Activated CD8-positive, alpha-beta T cell treated with anti-CD3 and anti-CD28 coated beads for 36 hours (primary cell): ENCODE measurements at regions not wholly inside any gene's neighbourhood (a gene's known extent, or its start where the extent isn't known, plus 50 kb on each side); places are given as distances from the start of the nearest gene placed in this dataset.

Source experiments
- ATAC-seq: fragments of 200-7000 bp; cut with Tn5 transposase; one replicate; pipeline ENCODE4 v1.10.0; 2021; ENCODE audit warnings: mild to moderate bottlenecking, moderate library complexity
- CTCF ChIA-PET: fragments of 350-600 bp; sonication (Branson Sonifier 250); formaldehyde crosslinking; loops from one replicate; lab custom pipeline; 2021; ENCODE audit warnings: antibody characterized with exemption; lab: Charles Lee
- POLR2A ChIA-PET: fragments of 350-600 bp; sonication (Branson Sonifier 250); formaldehyde crosslinking; loops from one replicate; lab custom pipeline; 2021; ENCODE audit warnings: antibody characterized with exemption; lab: Charles Lee
- DNase-seq: peaks from one replicate; pipeline ENCODE4 v3.0.0-alpha.2; 2020
- H3K27ac Mint-ChIP-seq: one replicate; pipeline ENCODE4 v1.8.0; 2021; ENCODE audit warnings: mild to moderate bottlenecking, mixed read lengths
- H3K27me3 Mint-ChIP-seq: one replicate; pipeline ENCODE4 v1.8.0; 2021; ENCODE audit warnings: mixed read lengths
- H3K36me3 Mint-ChIP-seq: one replicate; pipeline ENCODE4 v1.8.0; 2021; ENCODE audit warnings: low read depth, mixed read lengths
- H3K4me1 Mint-ChIP-seq: one replicate; pipeline ENCODE4 v1.8.0; 2021; ENCODE audit warnings: low read depth, mixed read lengths
- H3K4me3 Mint-ChIP-seq: one replicate; pipeline ENCODE4 v1.8.0; 2021; ENCODE audit warnings: mild to moderate bottlenecking, moderate library complexity, mixed read lengths
- H3K9me3 Mint-ChIP-seq: one replicate; pipeline ENCODE4 v1.8.0; 2021; ENCODE audit warnings: mixed read lengths
- intact Hi-C: fragments of 100-400 bp; cut with micrococcal nuclease; formaldehyde crosslinking; loops from one replicate; pipeline ENCODE4 v1.10.0; 2022
- TF ChIP-seq, protein P1 (sequence below): fragments of 200-600 bp; IDR thresholded peaks from one replicate; pipeline ENCODE4 v1.8.0; 2022; ENCODE audit warnings: antibody characterized with exemption, mild to moderate bottlenecking

DNA sequence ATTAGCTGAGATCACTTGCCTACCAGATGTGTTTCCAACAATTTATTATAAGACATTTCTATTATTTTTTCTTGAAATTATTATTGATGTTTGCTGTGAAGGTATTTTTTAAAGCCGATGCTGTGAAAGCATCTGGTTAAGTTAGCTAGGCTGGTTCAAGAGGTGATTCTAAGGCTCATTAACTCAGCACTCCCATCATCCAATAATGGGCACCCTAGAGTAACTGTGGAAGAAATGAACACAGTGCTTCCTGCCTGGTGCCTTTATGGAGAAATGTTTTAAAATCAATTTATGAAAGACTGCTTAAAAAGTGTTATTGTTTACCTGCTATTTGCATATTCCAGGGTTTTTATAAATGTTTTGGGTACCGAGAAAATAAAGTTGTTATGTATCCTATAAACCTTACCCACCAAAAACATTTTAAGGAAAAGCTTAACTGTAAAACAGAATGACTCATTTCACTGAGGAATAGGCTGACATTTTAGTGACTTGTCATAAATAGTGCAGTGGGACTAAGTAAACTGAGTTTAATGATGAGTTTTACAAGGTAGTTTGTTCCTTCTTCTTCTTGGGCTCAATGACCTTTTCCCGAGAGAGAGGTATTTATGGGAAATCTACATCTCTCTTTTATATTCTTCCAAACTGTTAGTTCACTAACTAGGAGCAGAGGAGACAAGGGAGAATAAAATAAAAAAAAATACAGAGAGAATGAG lies 310.0 kb upstream of the AADAT start:
- ATAC-seq (no peak), DNase-seq (no peak)
- ChIA-PET CTCF (no interaction called here), POLR2A (no interaction called here)
- Mint-ChIP-seq H3K4me1 (no peaks in the 10 kb centered on the region), H3K27me3 (no peaks in the 10 kb centered on the region), H3K36me3 (no peaks in the 10 kb centered on the region), H3K4me3 (no peak overlapping the region), H3K27ac (no peak overlapping the region), H3K9me3 (peaks cover 12% of the 10 kb centered on the region)
- TF ChIP-seq, protein P1, sequence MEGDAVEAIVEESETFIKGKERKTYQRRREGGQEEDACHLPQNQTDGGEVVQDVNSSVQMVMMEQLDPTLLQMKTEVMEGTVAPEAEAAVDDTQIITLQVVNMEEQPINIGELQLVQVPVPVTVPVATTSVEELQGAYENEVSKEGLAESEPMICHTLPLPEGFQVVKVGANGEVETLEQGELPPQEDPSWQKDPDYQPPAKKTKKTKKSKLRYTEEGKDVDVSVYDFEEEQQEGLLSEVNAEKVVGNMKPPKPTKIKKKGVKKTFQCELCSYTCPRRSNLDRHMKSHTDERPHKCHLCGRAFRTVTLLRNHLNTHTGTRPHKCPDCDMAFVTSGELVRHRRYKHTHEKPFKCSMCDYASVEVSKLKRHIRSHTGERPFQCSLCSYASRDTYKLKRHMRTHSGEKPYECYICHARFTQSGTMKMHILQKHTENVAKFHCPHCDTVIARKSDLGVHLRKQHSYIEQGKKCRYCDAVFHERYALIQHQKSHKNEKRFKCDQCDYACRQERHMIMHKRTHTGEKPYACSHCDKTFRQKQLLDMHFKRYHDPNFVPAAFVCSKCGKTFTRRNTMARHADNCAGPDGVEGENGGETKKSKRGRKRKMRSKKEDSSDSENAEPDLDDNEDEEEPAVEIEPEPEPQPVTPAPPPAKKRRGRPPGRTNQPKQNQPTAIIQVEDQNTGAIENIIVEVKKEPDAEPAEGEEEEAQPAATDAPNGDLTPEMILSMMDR, result no peak
- intact Hi-C loops, result no loop called here

DNA sequence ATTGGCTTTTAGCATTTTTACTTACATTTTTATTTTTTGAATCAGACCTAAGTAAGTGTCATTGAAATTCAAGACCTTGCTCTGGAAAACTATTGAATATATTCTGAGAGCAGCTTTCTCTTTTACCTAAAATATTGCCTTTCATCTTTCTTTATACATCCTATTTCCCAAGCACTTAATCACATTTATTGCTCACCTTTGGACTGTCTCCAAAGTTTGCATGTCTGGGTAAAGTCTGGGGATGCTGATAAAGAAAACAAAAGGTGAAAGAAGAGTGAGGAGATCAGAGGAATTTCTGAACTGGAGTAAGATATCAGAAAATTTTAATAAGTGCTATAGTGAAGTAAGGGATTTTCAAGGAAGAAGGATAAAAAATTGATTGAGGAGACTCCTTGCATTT lies 308.5 kb upstream of the AADAT start:
- ATAC-seq (no peak), DNase-seq (no peak)
- no peaks in the 10 kb centered on the region for H3K27me3 Mint-ChIP-seq
- CTCF ChIA-PET, result no interaction called here
- H3K36me3 Mint-ChIP-seq, result no peaks in the 10 kb centered on the region
- POLR2A ChIA-PET, result no interaction called here
- intact Hi-C loops, result no loop called here
- no peak overlapping the region for H3K27ac Mint-ChIP-seq
- H3K4me1 Mint-ChIP-seq, result no peaks in the 10 kb centered on the region
- peaks cover 7% of the 10 kb centered on the region for H3K9me3 Mint-ChIP-seq
- TF ChIP-seq, protein P1, result no peak
- no peak overlapping the region for H3K4me3 Mint-ChIP-seq

- ATAC-seq (no peak), DNase-seq (no peak)
- ChIA-PET POLR2A (no interaction called here), CTCF (no interaction called here)
- H3K4me1 Mint-ChIP-seq, result no peaks in the 10 kb centered on the region
- no peaks in the 10 kb centered on the region for H3K36me3 Mint-ChIP-seq
- H3K27ac Mint-ChIP-seq, result no peak overlapping the region
- H3K4me3 Mint-ChIP-seq, result no peak overlapping the region
- TF ChIP-seq, protein P1, result no peak
- intact Hi-C loops, result no loop called here
- H3K27me3 Mint-ChIP-seq, result no peaks in the 10 kb centered on the region
- H3K9me3 Mint-ChIP-seq, result no peaks in the 10 kb centered on the region
Measured at GRCh38 chr4:170395773-170396172, 306.0 kb upstream of the AADAT start.

DNA sequence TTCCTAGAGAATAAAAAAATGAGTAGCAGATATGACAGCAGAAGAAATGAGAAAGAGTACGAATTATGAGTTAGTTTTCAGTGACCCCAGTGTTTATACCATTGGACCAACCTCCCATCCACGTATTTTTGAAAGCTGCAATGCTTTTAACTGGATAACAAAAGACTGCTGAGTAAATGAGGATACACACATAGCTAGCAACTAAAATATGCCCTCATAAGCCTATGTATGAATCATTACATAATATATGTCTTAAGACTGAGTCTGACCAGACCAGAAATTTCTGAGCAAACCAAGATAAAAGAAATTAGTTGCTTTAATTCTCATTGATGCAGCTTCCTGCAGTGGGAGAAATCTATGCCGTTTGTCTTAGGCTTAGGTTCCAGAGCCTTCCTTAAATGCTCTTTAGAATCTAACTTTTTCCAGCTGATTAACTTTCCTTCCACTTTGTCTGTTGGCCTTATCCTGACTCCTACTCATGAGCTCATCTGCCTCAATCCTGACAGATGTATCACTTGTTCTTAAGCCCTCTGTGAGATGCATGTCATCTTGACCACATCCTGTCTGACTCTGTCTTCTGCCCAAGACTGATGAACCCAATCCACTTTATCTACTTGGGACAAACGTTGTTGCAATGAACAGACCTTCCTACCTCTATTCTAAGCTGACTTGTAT lies 301.4 kb upstream of the AADAT start:
- DNase-seq, result no peak
- ChIA-PET POLR2A (no interaction called here), CTCF (no interaction called here)
- TF ChIP-seq, protein P1, result no peak
- no peaks in the 10 kb centered on the region for H3K27me3 Mint-ChIP-seq
- intact Hi-C loops, result no loop called here
- no peak overlapping the region for H3K4me3 Mint-ChIP-seq
- H3K4me1 Mint-ChIP-seq, result no peaks in the 10 kb centered on the region
- no peak overlapping the region for H3K27ac Mint-ChIP-seq
- no peak for ATAC-seq
- no peaks in the 10 kb centered on the region for H3K36me3 Mint-ChIP-seq
- H3K9me3 Mint-ChIP-seq, result peaks cover 2% of the 10 kb centered on the region

GRCh38 chr4:170389411-170389810 lies 299.7 kb upstream of the AADAT start:
- Mint-ChIP-seq H3K4me1 (no peaks in the 10 kb centered on the region), H3K4me3 (no peak overlapping the region), H3K9me3 (peaks cover 9% of the 10 kb centered on the region), H3K36me3 (no peaks in the 10 kb centered on the region), H3K27ac (no peak overlapping the region), H3K27me3 (no peaks in the 10 kb centered on the region)
- intact Hi-C loops, result no loop called here
- CTCF ChIA-PET, result no interaction called here
- POLR2A ChIA-PET, result no interaction called here
- ATAC-seq, result no peak
- DNase-seq, result no peak
- TF ChIP-seq, protein P1, result no peak
